ENCODE measurements at regions not wholly inside any gene's neighbourhood (a gene's known extent, or its start where the extent isn't known, plus 50 kb on each side); places are given as distances from the start of the nearest gene placed in this dataset.

DNA sequence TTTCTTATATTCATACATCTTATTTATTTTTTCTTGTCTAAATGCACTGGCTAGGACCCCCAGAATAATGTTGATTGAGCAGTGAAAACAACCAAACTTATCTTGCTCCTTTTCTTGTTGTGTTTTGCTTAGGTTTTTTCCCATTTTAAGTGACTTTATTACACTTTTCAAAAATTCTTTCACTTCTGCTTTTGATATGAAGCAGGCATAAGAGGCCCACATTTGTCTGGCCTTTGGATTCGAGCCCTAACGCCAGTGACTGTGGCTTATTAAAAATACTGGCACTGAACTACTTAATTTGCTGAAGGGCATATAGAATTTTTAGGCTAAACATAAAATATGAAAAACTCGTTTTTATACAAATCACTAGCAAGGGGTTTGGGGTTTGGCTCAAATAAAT is 197.0 kb downstream of the ASB9 start:
- TF ChIP-seq POLR2AphosphoS5 (IDR thresholded peaks at IDR 0.05; ENCODE audit: low read depth, low read length) (no peak), POLR2A (IDR thresholded peaks at IDR 0.05; ENCODE audit: low read depth, low read length) (no peak), TAF1 (IDR thresholded peaks at IDR 0.05; ENCODE audit: low read depth, low read length) (no peak)

Data from GM12891 (cell line).